Gastroesophageal sphincter (tissue), 3 donors: ENCODE measurements at regions not wholly inside any gene's neighbourhood (a gene's known extent, or its start where the extent isn't known, plus 50 kb on each side); places are given as distances from the start of the nearest gene placed in this dataset.

ENCODE experiments used
- CTCF ChIP-seq, 4 experiments: fragments of 200-600 bp in 2 of 4; fragments of 450-650 bp in 2 of 4; sonication (generic) in 1 of 4; IDR thresholded peaks; one replicate each; pipeline ENCODE4 v1.5.1; 2017 to 2019; ENCODE audit warnings: antibody characterized with exemption in 4 of 4, mild to moderate bottlenecking in 2 of 4, moderate library complexity in 2 of 4
- POLR2A ChIP-seq, 2 donors: fragments of 450-650 bp; IDR thresholded peaks; one replicate each; pipeline ENCODE4 v1.6.1; 2017; ENCODE audit warnings: antibody characterized with exemption in 2 of 2, mild to moderate bottlenecking in 2 of 2, moderate library complexity in 1 of 2
- POLR2AphosphoS5 ChIP-seq: sonication (generic); formaldehyde crosslinking; IDR thresholded peaks from one replicate; pipeline ENCODE4 v1.6.1; 2017; ENCODE audit warnings: antibody characterized with exemption

- TF ChIP-seq CTCF (IDR thresholded peaks at IDR 0.05) (no peak), POLR2A (IDR thresholded peaks at IDR 0.05) (no peak), POLR2AphosphoS5 (no peak)
These were observed 295.7 kb downstream of the CDC5L start for GRCh38 chr6:44682987-44683779.
